Effector memory CD4-positive, alpha-beta T cell (primary cell): ENCODE measurements at regions not wholly inside any gene's neighbourhood (a gene's known extent, or its start where the extent isn't known, plus 50 kb on each side); places are given as distances from the start of the nearest gene placed in this dataset.

Experiments
- DNase-seq, 3 donors: peaks; one replicate each; pipeline ENCODE4 v3.0.0-alpha.2; 2020
- H3K27ac ChIP-seq: 2 replicates; pipeline ENCODE4 v1.7.0; 2013; ENCODE audit warnings: mild to moderate bottlenecking, low read length, moderate library complexity; ENCODE audit not compliant: insufficient read depth, poor library complexity, severe bottlenecking
- H3K27me3 ChIP-seq: replicated peaks from 2 replicates; pipeline ENCODE4 v1.7.0; 2013; ENCODE audit warnings: mild to moderate bottlenecking, low read length; ENCODE audit not compliant: insufficient read depth, control insufficient read depth, poor library complexity, severe bottlenecking
- H3K36me3 ChIP-seq: 2 replicates; pipeline ENCODE4 v1.7.0; 2013; ENCODE audit warnings: mild to moderate bottlenecking, low read length, moderate library complexity; ENCODE audit not compliant: control insufficient read depth, insufficient read depth
- H3K4me1 ChIP-seq: 2 replicates; pipeline ENCODE4 v1.7.0; 2013; ENCODE audit warnings: low read length, mild to moderate bottlenecking; ENCODE audit not compliant: control insufficient read depth, insufficient read depth, poor library complexity, severe bottlenecking
- H3K4me3 ChIP-seq: 2 replicates; pipeline ENCODE4 v1.7.0; 2013; ENCODE audit warnings: low read length, low read depth, mild to moderate bottlenecking; ENCODE audit not compliant: insufficient read depth, poor library complexity, severe bottlenecking
- H3K9me3 ChIP-seq: 2 replicates; pipeline ENCODE4 v1.7.0; 2013; ENCODE audit warnings: mild to moderate bottlenecking, low read length, moderate library complexity; ENCODE audit not compliant: control insufficient read depth

GRCh38 chr15:91586560-91586959 is 266.9 kb upstream of the SLCO3A1 start:
- DNase-seq = no peak
- Histone ChIP-seq H3K36me3 (no peaks in the 10 kb centered on the region), H3K27me3 (no peaks in the 10 kb centered on the region), H3K27ac (no peak overlapping the region), H3K4me3 (no peak overlapping the region), H3K4me1 (no peaks in the 10 kb centered on the region), H3K9me3 (no peaks in the 10 kb centered on the region)

- no peaks in the 10 kb centered on the region for H3K27me3 ChIP-seq
- no peak overlapping the region for H3K27ac ChIP-seq
- H3K4me3 ChIP-seq = no peak overlapping the region
- no peaks in the 10 kb centered on the region for H3K9me3 ChIP-seq
- H3K36me3 ChIP-seq = no peaks in the 10 kb centered on the region
- DNase-seq = no peak
- H3K4me1 ChIP-seq = no peaks in the 10 kb centered on the region
Measured at GRCh38 chr15:91589360-91589759, 264.1 kb upstream of the SLCO3A1 start.

GRCh38 chr15:91592567-91592966 is 260.9 kb upstream of the SLCO3A1 start:
- no peaks in the 10 kb centered on the region for H3K9me3 ChIP-seq
- no peaks in the 10 kb centered on the region for H3K36me3 ChIP-seq
- no peak overlapping the region for H3K27ac ChIP-seq
- no peak for DNase-seq
- no peak overlapping the region for H3K4me3 ChIP-seq
- H3K27me3 ChIP-seq = no peaks in the 10 kb centered on the region
- no peaks in the 10 kb centered on the region for H3K4me1 ChIP-seq

- Histone ChIP-seq H3K36me3 (no peaks in the 10 kb centered on the region), H3K4me3 (no peak overlapping the region), H3K27me3 (no peaks in the 10 kb centered on the region), H3K4me1 (no peaks in the 10 kb centered on the region), H3K27ac (no peak overlapping the region), H3K9me3 (no peaks in the 10 kb centered on the region)
- no peak for DNase-seq
Measured at GRCh38 chr15:91593067-91593466, 260.4 kb upstream of the SLCO3A1 start.

DNA sequence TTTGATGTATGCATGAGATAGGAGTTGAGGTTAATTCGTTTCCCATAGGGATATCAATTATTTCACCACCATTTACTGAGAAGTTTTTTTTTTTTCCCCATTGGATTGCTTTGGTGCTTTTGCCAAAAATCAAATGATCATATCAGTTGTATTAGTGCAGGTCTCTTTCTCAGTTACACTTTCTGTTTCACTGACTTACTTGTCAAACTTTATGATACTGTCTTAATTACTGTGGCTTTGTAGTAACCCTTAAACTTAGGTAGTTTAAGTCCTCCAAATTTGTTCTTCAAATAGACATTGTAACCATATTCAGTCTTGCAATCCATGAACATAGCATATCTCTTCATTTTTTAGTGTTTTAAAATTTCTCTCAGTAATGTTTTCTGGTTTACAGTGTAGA is 259.9 kb upstream of the SLCO3A1 start:
- Histone ChIP-seq H3K36me3 (no peaks in the 10 kb centered on the region), H3K4me1 (no peaks in the 10 kb centered on the region), H3K27me3 (no peaks in the 10 kb centered on the region), H3K4me3 (no peak overlapping the region), H3K9me3 (no peaks in the 10 kb centered on the region), H3K27ac (no peak overlapping the region)
- DNase-seq = no peak

DNA sequence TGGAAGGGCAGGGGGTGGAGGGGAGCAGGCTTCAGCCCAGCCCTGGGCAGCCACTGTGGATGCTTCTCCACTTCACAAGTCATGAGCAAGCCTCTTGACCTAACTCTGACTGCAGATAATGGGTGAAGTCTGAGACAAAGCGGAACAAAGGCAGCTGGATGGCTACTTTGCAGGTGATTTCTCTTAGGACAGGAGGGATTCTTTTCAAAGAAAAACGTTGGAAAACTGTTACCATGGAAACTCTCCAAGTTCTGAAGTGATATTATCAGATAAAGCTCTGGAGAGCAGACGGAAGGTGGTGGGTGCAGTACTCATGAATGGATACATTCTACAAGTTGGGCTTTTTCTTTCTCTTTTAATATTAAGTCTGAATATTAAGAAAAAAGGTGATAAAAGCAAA is 254.2 kb upstream of the SLCO3A1 start:
- Histone ChIP-seq H3K4me3 (no peak overlapping the region), H3K4me1 (no peaks in the 10 kb centered on the region), H3K27me3 (no peaks in the 10 kb centered on the region)

GRCh38 chr15:91603384-91604080 is 250.0 kb upstream of the SLCO3A1 start:
- Histone ChIP-seq H3K4me1 (no peaks in the 10 kb centered on the region), H3K9me3 (no peaks in the 10 kb centered on the region), H3K36me3 (no peaks in the 10 kb centered on the region), H3K4me3 (no peak overlapping the region), H3K27me3 (no peaks in the 10 kb centered on the region), H3K27ac (no peak overlapping the region)
- no peak for DNase-seq

More for the DNA sequence above, 254.2 kb upstream of the SLCO3A1 start:
- no peaks in the 10 kb centered on the region for H3K9me3 ChIP-seq
- no peak overlapping the region for H3K27ac ChIP-seq
- no peak for DNase-seq
- no peaks in the 10 kb centered on the region for H3K36me3 ChIP-seq

GRCh38 chr15:91604122-91604521 is 249.4 kb upstream of the SLCO3A1 start:
- Histone ChIP-seq H3K4me1 (no peaks in the 10 kb centered on the region), H3K36me3 (no peaks in the 10 kb centered on the region), H3K9me3 (no peaks in the 10 kb centered on the region), H3K27me3 (no peaks in the 10 kb centered on the region), H3K4me3 (no peak overlapping the region), H3K27ac (no peak overlapping the region)
- no peak for DNase-seq

- no peak for DNase-seq
- Histone ChIP-seq H3K4me1 (no peaks in the 10 kb centered on the region), H3K9me3 (no peaks in the 10 kb centered on the region), H3K36me3 (no peaks in the 10 kb centered on the region), H3K27me3 (no peaks in the 10 kb centered on the region), H3K27ac (no peak overlapping the region), H3K4me3 (no peak overlapping the region)
Measured at GRCh38 chr15:91605576-91605975, 247.9 kb upstream of the SLCO3A1 start.

GRCh38 chr15:91609231-91609630 is 244.3 kb upstream of the SLCO3A1 start:
- Histone ChIP-seq H3K9me3 (no peaks in the 10 kb centered on the region), H3K4me1 (no peaks in the 10 kb centered on the region), H3K4me3 (no peak overlapping the region), H3K27ac (no peak overlapping the region), H3K36me3 (no peaks in the 10 kb centered on the region), H3K27me3 (no peaks in the 10 kb centered on the region)
- no peak for DNase-seq
